Body of pancreas (tissue), 4 donors: ENCODE measurements at regions not wholly inside any gene's neighbourhood (a gene's known extent, or its start where the extent isn't known, plus 50 kb on each side); places are given as distances from the start of the nearest gene placed in this dataset.

Experiments
- ATAC-seq: fragments of 150-250 bp; one replicate; pipeline ENCODE4 v1.9.1; 2016
- DNase-seq, 4 donors: peaks; one replicate each; pipeline ENCODE4 v3.0.0-alpha.2; 2019
- H3K27ac ChIP-seq, 4 donors: fragments of 200-600 bp; sonication (generic); 1 replicate in 3 of 4; 2 replicates in 1 of 4; pipeline versions ENCODE4 v1.5.1 to v1.6.1; 2016 to 2019; ENCODE audit warnings: mild to moderate bottlenecking in 1 of 4, mixed read lengths in 1 of 4, moderate library complexity in 1 of 4
- H3K27me3 ChIP-seq, 2 donors: fragments of 200-600 bp; sonication (generic); one replicate each; pipeline ENCODE4 v1.6.0; 2016; ENCODE audit warnings: mild to moderate bottlenecking in 1 of 2
- H3K36me3 ChIP-seq, 2 donors: fragments of 200-600 bp; sonication (generic); replicated peaks in 1 of 2; 2 replicates each; pipeline ENCODE4 v1.5.1; 2016; ENCODE audit warnings: low read depth in 2 of 2; ENCODE audit not compliant: insufficient read depth in 1 of 2
- H3K4me1 ChIP-seq: fragments of 200-600 bp; sonication (generic); one replicate; pipeline ENCODE4 v1.6.0; 2016
- H3K4me3 ChIP-seq, 2 donors: fragments of 200-600 bp; sonication (generic); 1 replicate in 1 of 2; 2 replicates in 1 of 2; pipeline ENCODE4 v1.5.1; 2016 to 2019
- H3K9me3 ChIP-seq, 3 donors: fragments of 200-600 bp; sonication (generic); 1 replicate in 2 of 3; 2 replicates in 1 of 3; pipeline ENCODE4 v1.5.1; 2016
- POLR2A ChIP-seq, 3 donors: fragments of 450-650 bp; IDR thresholded peaks; one replicate each; pipeline ENCODE4 v1.6.1; 2016; ENCODE audit warnings: antibody characterized with exemption in 3 of 3, mild to moderate bottlenecking in 2 of 3
- WGBS, 2 donors: methylation state at CpG; one replicate each; pipeline ENCODE4 v1.1.5; 2017; 5-methylcytosine and 5-hydroxymethylcytosine counted together
- intact Hi-C: fragments of 100-400 bp; cut with DNase I; formaldehyde crosslinking; loops from one replicate; pipeline ENCODE4 v1.15.1; 2023
- TF ChIP-seq, protein P1 (sequence below), 7 experiments: fragments of 450-650 bp in 4 of 7; fragments of 200-600 bp in 3 of 7; sonication (generic) in 3 of 7; IDR thresholded peaks; one replicate each; pipeline ENCODE4 v1.5.1; 2016 to 2019; ENCODE audit warnings: antibody characterized with exemption in 7 of 7

DNA sequence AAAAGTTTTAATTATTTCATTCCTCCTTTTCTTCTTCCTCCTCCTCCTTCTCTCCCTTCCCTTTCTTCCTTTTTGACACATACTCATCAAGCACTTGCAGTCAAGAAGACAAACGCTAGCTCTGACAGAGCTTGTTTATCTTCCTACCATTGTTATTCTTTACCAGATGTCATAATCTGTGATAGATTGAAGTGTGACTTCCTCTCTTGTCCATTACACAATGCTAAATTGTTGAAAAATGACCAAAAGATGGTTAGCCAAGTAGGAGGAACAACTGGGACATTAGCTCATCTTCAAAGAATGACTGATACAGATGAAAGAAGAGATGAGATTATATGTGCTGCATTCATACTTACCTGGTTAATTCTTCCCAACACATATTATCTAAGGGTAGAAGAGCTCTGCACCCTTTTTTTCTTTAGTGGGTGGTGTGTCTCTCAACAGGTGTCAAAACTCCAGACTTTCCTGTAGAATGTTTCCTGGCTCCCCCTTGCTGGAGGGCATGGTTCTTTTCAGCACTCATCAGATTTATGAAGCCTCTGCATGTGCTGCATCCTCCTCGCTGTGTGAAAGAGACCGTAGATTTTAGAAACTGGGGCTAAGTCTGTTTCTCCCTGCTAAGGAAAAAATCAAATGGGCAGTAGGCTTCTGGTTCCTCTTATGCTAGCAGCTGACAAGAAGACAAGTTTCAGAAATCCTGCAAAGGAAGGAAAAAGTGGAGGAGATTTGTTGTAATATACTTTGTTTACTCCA lies 147.1 kb downstream of the TMX1 start:
- Histone ChIP-seq H3K4me3 (no peak overlapping the region), H3K36me3 (no peaks in the 10 kb centered on the region), H3K27ac (no peak overlapping the region), H3K9me3 (no peaks in the 10 kb centered on the region), H3K27me3 (no peaks in the 10 kb centered on the region), H3K4me1 (peaks cover 4% of the 10 kb centered on the region)
- TF ChIP-seq, protein P1, sequence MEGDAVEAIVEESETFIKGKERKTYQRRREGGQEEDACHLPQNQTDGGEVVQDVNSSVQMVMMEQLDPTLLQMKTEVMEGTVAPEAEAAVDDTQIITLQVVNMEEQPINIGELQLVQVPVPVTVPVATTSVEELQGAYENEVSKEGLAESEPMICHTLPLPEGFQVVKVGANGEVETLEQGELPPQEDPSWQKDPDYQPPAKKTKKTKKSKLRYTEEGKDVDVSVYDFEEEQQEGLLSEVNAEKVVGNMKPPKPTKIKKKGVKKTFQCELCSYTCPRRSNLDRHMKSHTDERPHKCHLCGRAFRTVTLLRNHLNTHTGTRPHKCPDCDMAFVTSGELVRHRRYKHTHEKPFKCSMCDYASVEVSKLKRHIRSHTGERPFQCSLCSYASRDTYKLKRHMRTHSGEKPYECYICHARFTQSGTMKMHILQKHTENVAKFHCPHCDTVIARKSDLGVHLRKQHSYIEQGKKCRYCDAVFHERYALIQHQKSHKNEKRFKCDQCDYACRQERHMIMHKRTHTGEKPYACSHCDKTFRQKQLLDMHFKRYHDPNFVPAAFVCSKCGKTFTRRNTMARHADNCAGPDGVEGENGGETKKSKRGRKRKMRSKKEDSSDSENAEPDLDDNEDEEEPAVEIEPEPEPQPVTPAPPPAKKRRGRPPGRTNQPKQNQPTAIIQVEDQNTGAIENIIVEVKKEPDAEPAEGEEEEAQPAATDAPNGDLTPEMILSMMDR (IDR thresholded peaks at IDR 0.05): no peak
- no peak for TF ChIP-seq POLR2A (IDR thresholded peaks at IDR 0.05)
- DNase-seq: no peak
- WGBS, 2 donors: 57 to 67% methylated on average over 3 of the region's 3 CpGs
- ATAC-seq: no peak
- intact Hi-C loops: no loop called here

DNA sequence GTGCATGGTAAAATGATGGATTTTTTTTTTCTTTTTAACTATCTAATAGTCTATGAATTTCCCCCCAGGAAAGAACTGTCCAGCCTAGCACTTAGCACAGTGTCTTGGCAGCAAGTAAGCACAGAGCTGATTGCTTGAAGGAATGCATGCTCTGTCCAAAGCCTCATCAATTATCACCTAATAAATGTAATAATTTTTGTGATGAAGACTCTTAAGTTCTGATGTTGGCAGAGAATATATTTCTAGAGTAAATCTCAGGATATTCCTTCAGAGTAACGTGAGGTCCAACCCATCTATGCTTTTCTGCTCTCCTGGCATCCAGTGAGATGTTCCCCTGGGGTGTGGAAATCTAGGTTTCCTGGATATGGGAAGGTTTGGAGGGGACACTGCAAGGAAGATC lies 152.4 kb downstream of the TMX1 start:
- TF ChIP-seq, protein P1 (IDR thresholded peaks at IDR 0.05): no peak
- no peak for TF ChIP-seq POLR2A (IDR thresholded peaks at IDR 0.05)
- H3K27me3 ChIP-seq: no peaks in the 10 kb centered on the region
- WGBS, 2 donors: 56 to 59% methylated on average over 1 of the region's 1 CpG
- ATAC-seq (no peak), DNase-seq (no peak)
- H3K27ac ChIP-seq: no peak overlapping the region
- intact Hi-C loops: no loop called here
- no peaks in the 10 kb centered on the region for H3K9me3 ChIP-seq
- no peak overlapping the region for H3K4me3 ChIP-seq
- no peaks in the 10 kb centered on the region for H3K36me3 ChIP-seq
- peaks cover 28% of the 10 kb centered on the region for H3K4me1 ChIP-seq

DNA sequence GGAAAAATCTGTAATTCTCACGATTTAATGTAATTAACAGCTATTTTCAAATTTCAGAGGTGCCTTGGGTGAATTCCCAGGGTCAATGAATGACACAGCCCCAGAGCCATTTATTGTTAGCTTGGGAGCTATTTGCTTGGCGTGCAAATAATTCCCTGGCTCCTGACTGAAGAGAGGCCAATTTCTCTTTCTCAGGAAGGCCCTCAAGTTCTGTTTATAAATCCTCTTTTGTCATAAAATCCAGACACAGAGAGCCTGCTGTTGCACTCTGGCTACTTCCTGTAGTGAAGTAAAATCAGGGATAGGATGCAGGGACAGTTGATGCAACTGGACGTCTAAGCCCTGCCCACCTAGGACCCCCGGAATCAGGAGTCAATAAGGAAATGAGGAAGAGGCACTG lies 154.3 kb downstream of the TMX1 start:
- no peaks in the 10 kb centered on the region for H3K36me3 ChIP-seq
- H3K27me3 ChIP-seq: no peaks in the 10 kb centered on the region
- H3K4me1 ChIP-seq: peaks cover 28% of the 10 kb centered on the region
- peak overlapping the region in 3 of 4 donors; percentile 55 to 74 (median 66) for H3K27ac ChIP-seq
- no peaks in the 10 kb centered on the region for H3K9me3 ChIP-seq
- TF ChIP-seq, protein P1 (IDR thresholded peaks at IDR 0.05): no peak
- no peak for TF ChIP-seq POLR2A (IDR thresholded peaks at IDR 0.05)
- DNase-seq (no peak), ATAC-seq (peak; percentile 23)
- intact Hi-C loops: no loop called here
- WGBS, 2 donors: 39 to 46% methylated on average over 4 of the region's 4 CpGs
- H3K4me3 ChIP-seq: no peak overlapping the region

DNA sequence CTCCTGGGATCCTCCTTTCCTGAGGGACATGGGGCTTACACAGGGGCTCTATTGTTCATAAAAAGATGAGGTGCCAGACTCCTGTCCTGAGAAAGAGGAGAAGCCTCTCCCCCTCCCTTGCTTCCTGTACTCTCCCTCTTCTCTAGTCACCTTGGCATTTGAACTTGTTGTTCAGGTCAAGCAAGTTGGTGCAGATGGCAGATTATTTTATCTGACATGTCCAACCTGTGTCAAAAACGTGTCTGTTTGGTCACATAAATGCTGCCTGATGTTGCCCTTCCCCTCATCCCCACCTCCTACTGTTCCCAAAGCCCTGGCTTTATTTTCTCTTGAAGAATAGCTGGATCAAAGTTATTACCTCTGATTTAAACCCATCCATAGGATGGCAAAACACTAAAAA lies 154.8 kb downstream of the TMX1 start:
- H3K27me3 ChIP-seq: no peaks in the 10 kb centered on the region
- TF ChIP-seq POLR2A (IDR thresholded peaks at IDR 0.05): no peak
- TF ChIP-seq, protein P1 (IDR thresholded peaks at IDR 0.05): no peak
- no peaks in the 10 kb centered on the region for H3K9me3 ChIP-seq
- H3K4me3 ChIP-seq: no peak overlapping the region
- H3K27ac ChIP-seq: peak overlapping the region; percentile 36 to 74 (median 60)
- WGBS, 2 donors: 4 to 5% methylated on average over 1 of the region's 1 CpG
- peaks cover 28% of the 10 kb centered on the region for H3K4me1 ChIP-seq
- DNase-seq (no peak), ATAC-seq (peak; percentile 3)
- intact Hi-C loops: no loop called here
- H3K36me3 ChIP-seq: no peaks in the 10 kb centered on the region

DNA sequence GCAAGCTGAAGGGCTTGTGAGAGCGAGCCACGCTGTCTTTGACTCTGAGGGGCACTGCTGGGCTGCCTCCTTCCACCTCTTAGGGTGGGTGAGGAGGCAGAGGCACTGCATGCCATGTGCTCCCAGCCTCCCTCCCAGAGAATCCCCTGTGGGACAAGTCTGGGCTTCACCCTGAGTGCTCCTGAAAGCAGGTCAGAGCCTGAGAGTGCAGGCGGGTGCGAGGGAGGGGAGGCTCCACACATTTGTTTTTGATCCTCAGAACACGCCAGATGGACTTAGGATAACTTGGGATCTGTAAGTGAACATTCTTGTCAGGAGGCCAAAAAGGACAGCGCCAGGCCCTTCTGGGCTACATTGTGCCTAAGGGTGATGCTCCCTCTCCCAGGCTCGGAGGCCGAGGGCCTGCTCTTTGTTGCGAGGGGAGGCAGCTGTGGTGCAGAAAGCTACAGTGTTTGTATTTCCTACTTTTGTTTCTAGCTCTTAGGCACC lies 155.4 kb downstream of the TMX1 start:
- H3K27ac ChIP-seq: peak overlapping the region; percentile 52 to 74 (median 60)
- no peak overlapping the region for H3K4me3 ChIP-seq
- ATAC-seq (peak; percentile 28), DNase-seq (peak in 3 of 4 donors; percentile 22 to 46 (median 30))
- H3K4me1 ChIP-seq: peaks cover 28% of the 10 kb centered on the region
- TF ChIP-seq, protein P1 (IDR thresholded peaks at IDR 0.05): no peak
- H3K27me3 ChIP-seq: no peaks in the 10 kb centered on the region
- no peaks in the 10 kb centered on the region for H3K9me3 ChIP-seq
- no peaks in the 10 kb centered on the region for H3K36me3 ChIP-seq
- 81 to 86% methylated on average over 9 of the region's 9 CpGs for WGBS, 2 donors
- intact Hi-C loops: no loop called here
